Cardiac muscle cell (in vitro differentiated cells and primary cell): ENCODE measurements at regions not wholly inside any gene's neighbourhood (a gene's known extent, or its start where the extent isn't known, plus 50 kb on each side); places are given as distances from the start of the nearest gene placed in this dataset.

Source experiments
- DNase-seq, 2 donors: peaks; one replicate each; pipeline versions ENCODE4 v3.0.0 to v3.0.0-alpha.2; 2010 to 2017; ENCODE audit warnings: low read depth in 1 of 2, low spot score in 1 of 2
- H3K27ac ChIP-seq: fragments of 200-600 bp; sonication (generic); 2 replicates; pipeline ENCODE4 v1.5.1; 2016
- H3K27me3 ChIP-seq: fragments of 200-600 bp; sonication (generic); 2 replicates; pipeline ENCODE4 v1.6.0; 2016; ENCODE audit warnings: control low read depth
- H3K36me3 ChIP-seq: fragments of 200-600 bp; sonication (generic); 2 replicates; pipeline ENCODE4 v1.5.1; 2016; ENCODE audit warnings: control low read depth
- H3K4me1 ChIP-seq: fragments of 200-600 bp; sonication (generic); 2 replicates; pipeline ENCODE4 v1.8.1; 2017; ENCODE audit warnings: low read depth, mild to moderate bottlenecking, mixed run types
- H3K4me3 ChIP-seq: fragments of 200-600 bp; sonication (generic); 2 replicates; pipeline ENCODE4 v1.5.1; 2016; ENCODE audit warnings: mild to moderate bottlenecking
- H3K9me3 ChIP-seq: fragments of 200-600 bp; sonication (generic); 2 replicates; pipeline ENCODE4 v1.5.1; 2017; ENCODE audit warnings: low read depth, mild to moderate bottlenecking, control low read depth
- CTCF ChIP-seq: IDR thresholded peaks from 2 replicates; pipeline ENCODE4 v1.5.1; 2012; ENCODE audit warnings: low read depth, mild to moderate bottlenecking, low read length

DNA sequence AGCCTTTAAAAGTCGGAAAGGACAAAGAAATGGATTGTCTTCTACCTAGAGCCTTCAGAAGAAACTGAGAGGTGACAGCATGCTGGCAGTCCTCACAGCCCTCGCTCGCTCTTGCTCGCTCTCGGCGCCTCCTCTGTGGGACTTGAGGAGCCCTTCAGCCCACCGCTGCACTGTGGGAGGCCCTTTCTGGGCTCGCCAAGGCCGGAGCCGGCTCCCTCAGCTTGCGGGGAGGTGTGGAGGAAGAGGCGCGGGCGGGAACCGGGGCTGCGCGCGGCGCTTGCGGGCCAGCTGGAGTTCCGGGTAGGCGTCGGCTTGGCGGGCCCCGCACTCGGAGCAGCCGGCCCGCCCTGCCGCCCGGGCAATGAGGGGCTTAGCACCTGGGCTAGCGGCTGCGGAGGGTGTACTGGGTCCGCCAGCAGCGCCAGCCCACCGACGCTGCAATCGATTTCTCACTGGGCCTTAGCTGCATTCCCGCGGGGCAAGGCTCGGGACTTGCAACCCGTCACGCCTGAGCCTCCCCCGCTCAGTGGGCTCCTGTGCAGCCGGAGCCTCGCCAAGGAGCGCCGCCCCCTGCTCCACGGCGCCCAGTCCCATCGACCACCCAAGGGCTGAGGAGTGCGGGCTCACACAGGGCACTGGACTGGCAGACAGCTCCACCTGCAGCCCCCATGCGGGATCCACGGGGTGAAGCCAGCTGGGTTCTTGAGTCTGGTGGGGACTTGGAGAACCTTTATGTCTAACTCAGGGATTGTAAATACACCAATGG is 953.8 kb upstream of the GBE1 start:
- no peaks in the 10 kb centered on the region for H3K4me1 ChIP-seq
- TF ChIP-seq CTCF = no peak
- H3K27me3 ChIP-seq = no peaks in the 10 kb centered on the region
- H3K36me3 ChIP-seq = no peaks in the 10 kb centered on the region
- no peak for DNase-seq
- no peak overlapping the region for H3K27ac ChIP-seq
- H3K9me3 ChIP-seq = no peaks in the 10 kb centered on the region
- no peak overlapping the region for H3K4me3 ChIP-seq

- peak in 1 of 2 donors; percentile 9 for DNase-seq
- Histone ChIP-seq H3K27ac (no peak overlapping the region), H3K27me3 (no peaks in the 10 kb centered on the region), H3K4me3 (no peak overlapping the region), H3K9me3 (no peaks in the 10 kb centered on the region), H3K4me1 (no peaks in the 10 kb centered on the region), H3K36me3 (no peaks in the 10 kb centered on the region)
- no peak for TF ChIP-seq CTCF
Observed at GRCh38 chr3:82707035-82707434, 945.6 kb upstream of the GBE1 start.

GRCh38 chr3:82685761-82686160 is 924.3 kb upstream of the GBE1 start:
- no peak overlapping the region for H3K27ac ChIP-seq
- H3K4me1 ChIP-seq = no peaks in the 10 kb centered on the region
- no peaks in the 10 kb centered on the region for H3K36me3 ChIP-seq

DNA sequence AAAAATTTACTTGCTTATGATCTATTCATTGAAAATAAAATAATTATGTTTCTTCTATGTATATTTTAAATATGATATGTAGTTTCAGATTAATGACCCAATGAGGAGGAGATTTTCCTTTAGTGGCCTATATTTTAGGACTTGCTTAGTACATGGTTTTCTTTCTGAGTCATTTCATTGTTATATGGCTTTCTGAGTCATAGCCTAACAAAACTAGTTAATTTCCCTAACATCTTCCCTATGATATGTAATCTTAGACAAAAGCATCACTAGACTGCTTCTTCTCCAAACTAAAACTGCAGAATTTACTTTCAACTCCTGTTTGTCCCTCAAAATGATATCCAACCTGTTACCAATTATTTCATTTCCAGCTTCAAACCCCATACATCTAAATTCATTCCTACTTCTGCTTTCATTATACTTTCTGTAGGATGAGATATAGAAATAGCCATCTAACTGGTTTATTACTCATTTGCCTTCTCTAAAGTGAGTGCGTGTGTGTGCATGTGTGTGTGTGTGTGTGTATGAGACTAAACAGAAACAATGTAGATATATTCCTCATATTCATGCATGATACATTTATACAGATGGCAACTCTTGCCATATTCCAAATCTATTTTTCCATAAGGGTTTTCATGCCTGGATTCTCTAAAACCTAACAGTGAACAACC is 915.0 kb upstream of the GBE1 start:
- Histone ChIP-seq H3K36me3 (no peaks in the 10 kb centered on the region), H3K9me3 (no peaks in the 10 kb centered on the region), H3K4me1 (no peaks in the 10 kb centered on the region), H3K27ac (no peak overlapping the region), H3K27me3 (no peaks in the 10 kb centered on the region), H3K4me3 (no peak overlapping the region)
- no peak for DNase-seq
- no peak for TF ChIP-seq CTCF

More at GRCh38 chr3:82685761-82686160, 924.3 kb upstream of the GBE1 start:
- no peaks in the 10 kb centered on the region for H3K9me3 ChIP-seq
- no peak for TF ChIP-seq CTCF
- no peak overlapping the region for H3K4me3 ChIP-seq
- H3K27me3 ChIP-seq = no peaks in the 10 kb centered on the region
- no peak for DNase-seq

DNA sequence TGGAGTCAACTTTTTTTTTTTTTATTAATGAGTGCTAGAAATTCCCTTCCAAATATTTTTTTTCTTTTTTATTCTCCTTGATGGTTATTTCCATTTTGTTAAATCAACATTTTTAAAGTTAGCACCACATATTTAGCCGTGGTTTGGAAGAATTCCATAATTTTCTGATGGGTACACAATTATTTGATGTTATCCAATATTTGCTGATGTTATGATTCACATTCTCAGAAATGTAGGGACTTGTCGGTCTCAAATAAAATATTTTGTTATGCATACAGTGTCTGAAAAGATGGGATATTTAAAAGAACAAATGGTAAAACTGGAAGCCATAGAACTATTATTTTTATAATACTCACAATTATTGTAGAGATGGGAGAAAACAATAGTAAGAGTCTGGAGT is 911.5 kb upstream of the GBE1 start:
- no peaks in the 10 kb centered on the region for H3K4me1 ChIP-seq
- no peak overlapping the region for H3K27ac ChIP-seq
- no peaks in the 10 kb centered on the region for H3K9me3 ChIP-seq
- no peak for TF ChIP-seq CTCF
- DNase-seq = no peak
- H3K4me3 ChIP-seq = no peak overlapping the region
- H3K27me3 ChIP-seq = no peaks in the 10 kb centered on the region
- no peaks in the 10 kb centered on the region for H3K36me3 ChIP-seq
